Progenitor cell of endocrine pancreas (in vitro differentiated cells): ENCODE measurements at regions not wholly inside any gene's neighbourhood (a gene's known extent, or its start where the extent isn't known, plus 50 kb on each side); places are given as distances from the start of the nearest gene placed in this dataset.

Source experiments
- DNase-seq: peaks from one replicate; pipeline ENCODE4 v3.0.0; 2021; ENCODE audit warnings: low spot score; ENCODE audit not compliant: unreplicated experiment
- H3K27ac Mint-ChIP-seq: 2 replicates; pipeline ENCODE4 v1.8.0; 2021; ENCODE audit warnings: mild to moderate bottlenecking, moderate library complexity, mixed read lengths
- H3K27me3 Mint-ChIP-seq: 2 replicates; pipeline ENCODE4 v1.8.0; 2021; ENCODE audit warnings: mixed read lengths
- H3K36me3 Mint-ChIP-seq: 2 replicates; pipeline ENCODE4 v1.8.0; 2022; ENCODE audit warnings: mixed read lengths; ENCODE audit not compliant: insufficient read depth
- H3K4me1 Mint-ChIP-seq: 2 replicates; pipeline ENCODE4 v1.8.0; 2021; ENCODE audit warnings: low read depth, mixed read lengths
- H3K4me3 Mint-ChIP-seq: 2 replicates; pipeline ENCODE4 v1.8.0; 2021; ENCODE audit warnings: low read depth, mild to moderate bottlenecking, moderate library complexity, mixed read lengths
- H3K9me3 Mint-ChIP-seq: 2 replicates; pipeline ENCODE4 v1.8.0; 2021; ENCODE audit warnings: low read depth, mixed read lengths
- CTCF ChIP-seq: fragments of 200-600 bp; sonication (generic); IDR thresholded peaks from one replicate; pipeline ENCODE4 v1.5.0; 2021; ENCODE audit warnings: antibody characterized with exemption, mild to moderate bottlenecking; ENCODE audit not compliant: unreplicated experiment

- no peak for DNase-seq
- no peaks in the 10 kb centered on the region for H3K36me3 Mint-ChIP-seq
- no peak overlapping the region for H3K27ac Mint-ChIP-seq
- H3K27me3 Mint-ChIP-seq, result no peaks in the 10 kb centered on the region
- TF ChIP-seq CTCF, result no peak
- peaks cover 3% of the 10 kb centered on the region for H3K9me3 Mint-ChIP-seq
- H3K4me3 Mint-ChIP-seq, result no peak overlapping the region
- H3K4me1 Mint-ChIP-seq, result no peaks in the 10 kb centered on the region
These were observed 619.1 kb upstream of the DAB2 start for GRCh38 chr5:40043916-40044315.

GRCh38 chr5:40041452-40041851 is 616.7 kb upstream of the DAB2 start:
- no peak overlapping the region for H3K4me3 Mint-ChIP-seq
- H3K4me1 Mint-ChIP-seq, result no peaks in the 10 kb centered on the region
- no peak overlapping the region for H3K27ac Mint-ChIP-seq
- H3K9me3 Mint-ChIP-seq, result no peaks in the 10 kb centered on the region
- no peak for TF ChIP-seq CTCF
- H3K27me3 Mint-ChIP-seq, result no peaks in the 10 kb centered on the region
- DNase-seq, result no peak
- H3K36me3 Mint-ChIP-seq, result no peaks in the 10 kb centered on the region

- no peaks in the 10 kb centered on the region for H3K36me3 Mint-ChIP-seq
These were observed 612.9 kb upstream of the DAB2 start for GRCh38 chr5:40037713-40038112.

GRCh38 chr5:40034441-40034840 is 609.7 kb upstream of the DAB2 start:
- Mint-ChIP-seq H3K4me1 (no peaks in the 10 kb centered on the region), H3K36me3 (no peaks in the 10 kb centered on the region), H3K4me3 (no peak overlapping the region), H3K27ac (no peak overlapping the region), H3K27me3 (no peaks in the 10 kb centered on the region), H3K9me3 (no peaks in the 10 kb centered on the region)
- TF ChIP-seq CTCF, result no peak
- no peak for DNase-seq

More at GRCh38 chr5:40037713-40038112, 612.9 kb upstream of the DAB2 start:
- H3K27me3 Mint-ChIP-seq, result no peaks in the 10 kb centered on the region
- no peaks in the 10 kb centered on the region for H3K4me1 Mint-ChIP-seq
- DNase-seq, result no peak
- H3K27ac Mint-ChIP-seq, result no peak overlapping the region
- no peak overlapping the region for H3K4me3 Mint-ChIP-seq
- TF ChIP-seq CTCF, result no peak
- no peaks in the 10 kb centered on the region for H3K9me3 Mint-ChIP-seq

- no peaks in the 10 kb centered on the region for H3K9me3 Mint-ChIP-seq
- no peak overlapping the region for H3K4me3 Mint-ChIP-seq
- TF ChIP-seq CTCF, result no peak
- no peak overlapping the region for H3K27ac Mint-ChIP-seq
- no peaks in the 10 kb centered on the region for H3K27me3 Mint-ChIP-seq
- no peak for DNase-seq
- H3K36me3 Mint-ChIP-seq, result no peaks in the 10 kb centered on the region
- H3K4me1 Mint-ChIP-seq, result no peaks in the 10 kb centered on the region
These were observed 608.6 kb upstream of the DAB2 start for GRCh38 chr5:40033411-40033810.
